ENCODE measurements at regions not wholly inside any gene's neighbourhood (a gene's known extent, or its start where the extent isn't known, plus 50 kb on each side); places are given as distances from the start of the nearest gene placed in this dataset.

GRCh38 chr1:216958569-216958968 lies 235.3 kb upstream of the ESRRG start:
- no peak overlapping the region for H3K27ac ChIP-seq (ENCODE audit: low read length)
- no peaks in the 10 kb centered on the region for H3K9me3 ChIP-seq (ENCODE audit: control insufficient read depth in 1 of 2, low read length in 2 of 2)
- no peaks in the 10 kb centered on the region for H3K4me1 ChIP-seq (ENCODE audit: control insufficient read depth in 1 of 2, insufficient read depth in 2 of 2, low read length in 2 of 2)
- H3K27me3 ChIP-seq (ENCODE audit: low read depth, low read length) = no peaks in the 10 kb centered on the region
- no peaks in the 10 kb centered on the region for H3K36me3 ChIP-seq (ENCODE audit: control insufficient read depth in 1 of 2, insufficient read depth in 2 of 2, low read length in 2 of 2)
- no peak overlapping the region for H3K4me3 ChIP-seq (ENCODE audit: low read depth in 1 of 2, low read length in 2 of 2)

- Histone ChIP-seq H3K27ac (ENCODE audit: low read length) (no peak overlapping the region), H3K9me3 (ENCODE audit: control insufficient read depth in 1 of 2, low read length in 2 of 2) (no peaks in the 10 kb centered on the region), H3K36me3 (ENCODE audit: control insufficient read depth in 1 of 2, insufficient read depth in 2 of 2, low read length in 2 of 2) (no peaks in the 10 kb centered on the region), H3K4me1 (ENCODE audit: control insufficient read depth in 1 of 2, insufficient read depth in 2 of 2, low read length in 2 of 2) (no peaks in the 10 kb centered on the region), H3K4me3 (ENCODE audit: low read depth in 1 of 2, low read length in 2 of 2) (no peak overlapping the region), H3K27me3 (ENCODE audit: low read depth, low read length) (no peaks in the 10 kb centered on the region)
Measured at GRCh38 chr1:216953495-216953894, 230.3 kb upstream of the ESRRG start.

- Histone ChIP-seq H3K27ac (ENCODE audit: low read length) (no peak overlapping the region), H3K4me1 (ENCODE audit: control insufficient read depth in 1 of 2, insufficient read depth in 2 of 2, low read length in 2 of 2) (no peaks in the 10 kb centered on the region), H3K4me3 (ENCODE audit: low read depth in 1 of 2, low read length in 2 of 2) (no peak overlapping the region), H3K27me3 (ENCODE audit: low read depth, low read length) (no peaks in the 10 kb centered on the region), H3K36me3 (ENCODE audit: control insufficient read depth in 1 of 2, insufficient read depth in 2 of 2, low read length in 2 of 2) (no peaks in the 10 kb centered on the region), H3K9me3 (ENCODE audit: control insufficient read depth in 1 of 2, low read length in 2 of 2) (no peaks in the 10 kb centered on the region)
Measured at GRCh38 chr1:216952864-216953263, 229.6 kb upstream of the ESRRG start.

- Histone ChIP-seq H3K27ac (ENCODE audit: low read length) (no peak overlapping the region), H3K4me1 (ENCODE audit: control insufficient read depth in 1 of 2, insufficient read depth in 2 of 2, low read length in 2 of 2) (no peaks in the 10 kb centered on the region), H3K9me3 (ENCODE audit: control insufficient read depth in 1 of 2, low read length in 2 of 2) (no peaks in the 10 kb centered on the region), H3K4me3 (ENCODE audit: low read depth in 1 of 2, low read length in 2 of 2) (no peak overlapping the region), H3K27me3 (ENCODE audit: low read depth, low read length) (no peaks in the 10 kb centered on the region), H3K36me3 (ENCODE audit: control insufficient read depth in 1 of 2, insufficient read depth in 2 of 2, low read length in 2 of 2) (no peaks in the 10 kb centered on the region)
Measured at GRCh38 chr1:216945538-216946080, 222.4 kb upstream of the ESRRG start.

- H3K4me1 ChIP-seq (ENCODE audit: control insufficient read depth in 1 of 2, insufficient read depth in 2 of 2, low read length in 2 of 2) = no peaks in the 10 kb centered on the region
- H3K9me3 ChIP-seq (ENCODE audit: control insufficient read depth in 1 of 2, low read length in 2 of 2) = no peaks in the 10 kb centered on the region
- no peak overlapping the region for H3K4me3 ChIP-seq (ENCODE audit: low read depth in 1 of 2, low read length in 2 of 2)
- H3K27ac ChIP-seq (ENCODE audit: low read length) = no peak overlapping the region
- no peaks in the 10 kb centered on the region for H3K27me3 ChIP-seq (ENCODE audit: low read depth, low read length)
- no peaks in the 10 kb centered on the region for H3K36me3 ChIP-seq (ENCODE audit: control insufficient read depth in 1 of 2, insufficient read depth in 2 of 2, low read length in 2 of 2)
Measured at GRCh38 chr1:216944864-216945510, 221.8 kb upstream of the ESRRG start.

- Histone ChIP-seq H3K9me3 (ENCODE audit: control insufficient read depth in 1 of 2, low read length in 2 of 2) (no peaks in the 10 kb centered on the region), H3K36me3 (ENCODE audit: control insufficient read depth in 1 of 2, insufficient read depth in 2 of 2, low read length in 2 of 2) (no peaks in the 10 kb centered on the region), H3K27me3 (ENCODE audit: low read depth, low read length) (no peaks in the 10 kb centered on the region), H3K4me1 (ENCODE audit: control insufficient read depth in 1 of 2, insufficient read depth in 2 of 2, low read length in 2 of 2) (no peaks in the 10 kb centered on the region), H3K27ac (ENCODE audit: low read length) (no peak overlapping the region), H3K4me3 (ENCODE audit: low read depth in 1 of 2, low read length in 2 of 2) (no peak overlapping the region)
Measured at GRCh38 chr1:216937491-216937890, 214.3 kb upstream of the ESRRG start.

- H3K36me3 ChIP-seq (ENCODE audit: control insufficient read depth in 1 of 2, insufficient read depth in 2 of 2, low read length in 2 of 2) = no peaks in the 10 kb centered on the region
- no peak overlapping the region for H3K4me3 ChIP-seq (ENCODE audit: low read depth in 1 of 2, low read length in 2 of 2)
- no peaks in the 10 kb centered on the region for H3K9me3 ChIP-seq (ENCODE audit: control insufficient read depth in 1 of 2, low read length in 2 of 2)
- H3K27ac ChIP-seq (ENCODE audit: low read length) = no peak overlapping the region
- H3K4me1 ChIP-seq (ENCODE audit: control insufficient read depth in 1 of 2, insufficient read depth in 2 of 2, low read length in 2 of 2) = no peaks in the 10 kb centered on the region
- H3K27me3 ChIP-seq (ENCODE audit: low read depth, low read length) = no peaks in the 10 kb centered on the region
Measured at GRCh38 chr1:216936779-216937178, 213.6 kb upstream of the ESRRG start.

GRCh38 chr1:216935901-216936300 lies 212.7 kb upstream of the ESRRG start:
- Histone ChIP-seq H3K36me3 (ENCODE audit: control insufficient read depth in 1 of 2, insufficient read depth in 2 of 2, low read length in 2 of 2) (no peaks in the 10 kb centered on the region), H3K4me3 (ENCODE audit: low read depth in 1 of 2, low read length in 2 of 2) (no peak overlapping the region)

GRCh38 chr1:216932424-216932823 lies 209.2 kb upstream of the ESRRG start:
- Histone ChIP-seq H3K27ac (ENCODE audit: low read length) (no peak overlapping the region), H3K27me3 (ENCODE audit: low read depth, low read length) (no peaks in the 10 kb centered on the region), H3K4me3 (ENCODE audit: low read depth in 1 of 2, low read length in 2 of 2) (no peak overlapping the region), H3K9me3 (ENCODE audit: control insufficient read depth in 1 of 2, low read length in 2 of 2) (no peaks in the 10 kb centered on the region), H3K4me1 (ENCODE audit: control insufficient read depth in 1 of 2, insufficient read depth in 2 of 2, low read length in 2 of 2) (no peaks in the 10 kb centered on the region), H3K36me3 (ENCODE audit: control insufficient read depth in 1 of 2, insufficient read depth in 2 of 2, low read length in 2 of 2) (no peaks in the 10 kb centered on the region)

More at GRCh38 chr1:216935901-216936300, 212.7 kb upstream of the ESRRG start:
- H3K27me3 ChIP-seq (ENCODE audit: low read depth, low read length) = no peaks in the 10 kb centered on the region
- no peak overlapping the region for H3K27ac ChIP-seq (ENCODE audit: low read length)
- H3K9me3 ChIP-seq (ENCODE audit: control insufficient read depth in 1 of 2, low read length in 2 of 2) = no peaks in the 10 kb centered on the region
- H3K4me1 ChIP-seq (ENCODE audit: control insufficient read depth in 1 of 2, insufficient read depth in 2 of 2, low read length in 2 of 2) = no peaks in the 10 kb centered on the region

- no peak overlapping the region for H3K4me3 ChIP-seq (ENCODE audit: low read depth in 1 of 2, low read length in 2 of 2)
- no peak overlapping the region for H3K27ac ChIP-seq (ENCODE audit: low read length)
- no peaks in the 10 kb centered on the region for H3K9me3 ChIP-seq (ENCODE audit: control insufficient read depth in 1 of 2, low read length in 2 of 2)
- H3K36me3 ChIP-seq (ENCODE audit: control insufficient read depth in 1 of 2, insufficient read depth in 2 of 2, low read length in 2 of 2) = no peaks in the 10 kb centered on the region
- H3K27me3 ChIP-seq (ENCODE audit: low read depth, low read length) = no peaks in the 10 kb centered on the region
- H3K4me1 ChIP-seq (ENCODE audit: control insufficient read depth in 1 of 2, insufficient read depth in 2 of 2, low read length in 2 of 2) = no peaks in the 10 kb centered on the region
Measured at GRCh38 chr1:216929870-216930582, 206.8 kb upstream of the ESRRG start.

- H3K4me3 ChIP-seq (ENCODE audit: low read depth in 1 of 2, low read length in 2 of 2) = no peak overlapping the region
- no peak overlapping the region for H3K27ac ChIP-seq (ENCODE audit: low read length)
Measured at GRCh38 chr1:216927633-216928032, 204.4 kb upstream of the ESRRG start.

More at GRCh38 chr1:216927633-216928032, 204.4 kb upstream of the ESRRG start:
- H3K4me1 ChIP-seq (ENCODE audit: control insufficient read depth in 1 of 2, insufficient read depth in 2 of 2, low read length in 2 of 2) = no peaks in the 10 kb centered on the region
- no peaks in the 10 kb centered on the region for H3K9me3 ChIP-seq (ENCODE audit: control insufficient read depth in 1 of 2, low read length in 2 of 2)
- no peaks in the 10 kb centered on the region for H3K27me3 ChIP-seq (ENCODE audit: low read depth, low read length)
- no peaks in the 10 kb centered on the region for H3K36me3 ChIP-seq (ENCODE audit: control insufficient read depth in 1 of 2, insufficient read depth in 2 of 2, low read length in 2 of 2)

Data from muscle layer of duodenum (tissue), 2 donors.